Lower leg skin (tissue), 3 donors: ENCODE measurements at regions not wholly inside any gene's neighbourhood (a gene's known extent, or its start where the extent isn't known, plus 50 kb on each side); places are given as distances from the start of the nearest gene placed in this dataset.
"Not testable (repeated sequence)": the region's sequence is repeated elsewhere in the genome, so short reads cannot be mapped to it uniquely, and the experiment has no call there.

Experiments used
- CTCF ChIP-seq, 3 donors: fragments of 450-650 bp; IDR thresholded peaks; one replicate each; pipeline ENCODE4 v1.5.1; 2016; ENCODE audit warnings: antibody characterized with exemption in 3 of 3, mild to moderate bottlenecking in 3 of 3, moderate library complexity in 2 of 3
- POLR2A ChIP-seq, 2 donors: fragments of 450-650 bp; IDR thresholded peaks; one replicate each; pipeline ENCODE4 v1.6.1; 2016 to 2017; ENCODE audit warnings: antibody characterized with exemption in 2 of 2, mild to moderate bottlenecking in 1 of 2, moderate library complexity in 1 of 2

GRCh38 chr22:11618688-11619087 is 3909.3 kb upstream of the OR11H1 start:
- not testable (repeated sequence) for TF ChIP-seq CTCF, POLR2A (IDR thresholded peaks at IDR 0.05)
